Heart left ventricle (tissue), 16 donors: ENCODE measurements at regions not wholly inside any gene's neighbourhood (a gene's known extent, or its start where the extent isn't known, plus 50 kb on each side); places are given as distances from the start of the nearest gene placed in this dataset.

Experiments
- ATAC-seq, 4 donors: fragments of 200-7000 bp; cut with Tn5 transposase; one replicate each; pipeline ENCODE4 v1.9.1; 2020 to 2022; ENCODE audit warnings: moderate library complexity in 4 of 4, mild to moderate bottlenecking in 3 of 4, moderate number of reproducible peaks in 1 of 4
- DNase-seq, 5 donors: peaks; one replicate each; pipeline ENCODE4 v3.0.0-alpha.2; 2020
- H3K27ac ChIP-seq, 12 donors: fragments of 200-600 bp; sonication (generic) in 4 of 12; one replicate each; pipeline versions ENCODE4 v1.5.0 to v1.8.0; 2016 to 2022; ENCODE audit warnings: mild to moderate bottlenecking in 2 of 12
- H3K27me3 ChIP-seq, 9 donors: fragments of 200-600 bp; sonication (generic) in 2 of 9; one replicate each; pipeline versions ENCODE4 v1.5.1 to v1.8.0; 2016 to 2022; ENCODE audit warnings: mild to moderate bottlenecking in 3 of 9
- H3K36me3 ChIP-seq, 9 donors: fragments of 200-600 bp; sonication (generic) in 2 of 9; one replicate each; pipeline versions ENCODE4 v1.5.0 to v1.8.0; 2018 to 2022; ENCODE audit warnings: mild to moderate bottlenecking in 2 of 9
- H3K4me1 ChIP-seq, 12 donors: fragments of 200-600 bp; sonication (generic) in 4 of 12; one replicate each; pipeline versions ENCODE4 v1.5.0 to v1.8.0; 2016 to 2022; ENCODE audit warnings: mild to moderate bottlenecking in 3 of 12
- H3K4me3 ChIP-seq, 12 donors: fragments of 200-600 bp; sonication (generic) in 4 of 12; one replicate each; pipeline versions ENCODE4 v1.5.0 to v1.8.0; 2017 to 2022; ENCODE audit warnings: mild to moderate bottlenecking in 9 of 12, moderate library complexity in 4 of 12
- H3K9me3 ChIP-seq, 12 donors: fragments of 200-600 bp; sonication (generic) in 4 of 12; one replicate each; pipeline versions ENCODE4 v1.5.0 to v1.8.0; 2016 to 2022; ENCODE audit warnings: mild to moderate bottlenecking in 1 of 12
- POLR2A ChIP-seq, 2 donors: fragments of 450-650 bp; IDR thresholded peaks; one replicate each; pipeline ENCODE4 v1.6.1; 2017; ENCODE audit warnings: antibody characterized with exemption in 2 of 2, mild to moderate bottlenecking in 2 of 2, moderate library complexity in 2 of 2
- WGBS, 4 donors: extraction: QIAGEN DNeasy Blood & Tissue Kit in 2 of 4; methylation state at CpG; one replicate each; pipeline versions ENCODE4 v1.1.5 to v1.1.7; 2013 to 2018; 5-methylcytosine and 5-hydroxymethylcytosine counted together
- intact Hi-C, 10 donors: fragments of 100-400 bp; cut with DNase I; formaldehyde crosslinking; loops; one replicate each; pipeline versions ENCODE4 v1.11.1 to v1.14.2; 2022
- TF ChIP-seq, protein P1 (sequence below), 12 donors: fragments of 200-600 bp; sonication (generic) in 4 of 12; IDR thresholded peaks; one replicate each; pipeline versions ENCODE4 v1.5.0 to v1.8.0; 2018 to 2022; ENCODE audit warnings: antibody characterized with exemption in 12 of 12, mild to moderate bottlenecking in 5 of 12
- donor health status: ischemic (EF 13 %, LVEDD 7.1; RV severe dilation, severe dysfunction).
- donor health status: healthy with polysubstance abuse.
- donor health status: DM: no; HTN: yes; CAD: no.
- donor health status: DM: no; HTN: no; CAD: no.
- donor health status: ischemic (EF 25% LVEDD 6.9; RV normal size, moderate dysfunction).
- donor health status: ischemic (EF 25% LVEDD 5.7; RV mildly dilated, moderate dysfunction).
- donor health status: healthy.
- donor health status: DM: yes; HTN: yes; CAD: no.
- donor health status: ischemic (EF 35%, LVEDD 5.7; RV mildly dilated, moderate dysfunction).
- donor health status: nonischemic (EF 11% LVEDD 7.7; RV severe dilation, severe dysfunction).
- donor health status: DM: yes; HTN: yes; CAD: no.
- donor health status: PGD.
- donor health status: ischemic (EF 29% LVEDD 5.4; RV normal size, mild dysfunction).
- donor health status: nonischemic (EF 23%, LVEDD 6.1; RV moderate dilation, normal function).

DNA sequence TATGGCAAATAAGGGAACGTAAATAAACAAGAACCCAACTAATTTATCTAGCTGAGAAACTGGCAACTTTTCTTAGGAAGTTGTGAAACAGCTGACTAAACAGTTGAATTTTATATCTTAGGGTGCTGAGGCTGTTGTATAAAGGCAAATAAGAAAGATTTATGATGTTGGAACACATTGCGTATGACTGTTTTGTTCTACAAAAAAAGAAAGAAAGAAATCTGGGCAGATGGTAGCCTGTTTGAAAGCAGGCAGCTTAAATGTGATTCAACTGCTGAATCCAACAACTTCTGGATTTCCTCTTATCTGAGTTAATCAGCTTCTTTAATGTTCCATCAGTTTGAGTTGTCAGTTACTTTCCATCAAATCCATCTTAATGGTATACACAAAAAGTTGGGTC, 214.5 kb downstream of the SNX13 start:
- Histone ChIP-seq H3K4me3 (no peak overlapping the region), H3K4me1 (no peaks in the 10 kb centered on the region), H3K27ac (no peak overlapping the region), H3K27me3 (no peaks in the 10 kb centered on the region), H3K9me3 (no peaks in the 10 kb centered on the region), H3K36me3 (no peaks in the 10 kb centered on the region)
- no peak for DNase-seq
- intact Hi-C loops = no loop called here
- 73 to 82% (median 78%) methylated on average over 2 of the region's 2 CpGs for WGBS, 4 donors
- no peak for ATAC-seq
- TF ChIP-seq POLR2A (IDR thresholded peaks at IDR 0.05) = no peak
- TF ChIP-seq, protein P1, sequence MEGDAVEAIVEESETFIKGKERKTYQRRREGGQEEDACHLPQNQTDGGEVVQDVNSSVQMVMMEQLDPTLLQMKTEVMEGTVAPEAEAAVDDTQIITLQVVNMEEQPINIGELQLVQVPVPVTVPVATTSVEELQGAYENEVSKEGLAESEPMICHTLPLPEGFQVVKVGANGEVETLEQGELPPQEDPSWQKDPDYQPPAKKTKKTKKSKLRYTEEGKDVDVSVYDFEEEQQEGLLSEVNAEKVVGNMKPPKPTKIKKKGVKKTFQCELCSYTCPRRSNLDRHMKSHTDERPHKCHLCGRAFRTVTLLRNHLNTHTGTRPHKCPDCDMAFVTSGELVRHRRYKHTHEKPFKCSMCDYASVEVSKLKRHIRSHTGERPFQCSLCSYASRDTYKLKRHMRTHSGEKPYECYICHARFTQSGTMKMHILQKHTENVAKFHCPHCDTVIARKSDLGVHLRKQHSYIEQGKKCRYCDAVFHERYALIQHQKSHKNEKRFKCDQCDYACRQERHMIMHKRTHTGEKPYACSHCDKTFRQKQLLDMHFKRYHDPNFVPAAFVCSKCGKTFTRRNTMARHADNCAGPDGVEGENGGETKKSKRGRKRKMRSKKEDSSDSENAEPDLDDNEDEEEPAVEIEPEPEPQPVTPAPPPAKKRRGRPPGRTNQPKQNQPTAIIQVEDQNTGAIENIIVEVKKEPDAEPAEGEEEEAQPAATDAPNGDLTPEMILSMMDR (IDR thresholded peaks at IDR 0.05) = no peak

DNA sequence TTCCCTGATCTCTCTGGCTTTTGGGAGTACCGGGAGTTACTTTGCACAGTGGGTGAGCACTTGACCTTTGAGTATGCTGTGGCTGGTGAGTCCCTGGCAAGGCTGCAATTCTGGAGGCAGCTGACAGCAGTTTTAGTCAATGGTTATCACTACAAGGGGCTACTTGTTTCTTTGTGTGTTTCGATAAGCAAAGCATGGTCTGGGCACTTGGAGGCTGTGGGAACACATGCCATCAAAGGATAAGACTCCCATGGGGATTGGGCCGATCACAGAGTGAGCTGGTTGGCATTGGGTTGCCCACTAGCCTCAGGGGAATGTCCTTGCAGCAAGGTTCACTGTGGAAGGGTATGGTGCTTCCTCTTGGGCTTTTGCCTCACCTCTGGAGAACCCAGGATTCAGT, 208.2 kb downstream of the SNX13 start:
- no peak for TF ChIP-seq POLR2A (IDR thresholded peaks at IDR 0.05)
- TF ChIP-seq, protein P1 (IDR thresholded peaks at IDR 0.05) = no peak
- H3K27ac ChIP-seq = no peak overlapping the region
- H3K27me3 ChIP-seq = no peaks in the 10 kb centered on the region
- peaks cover 0 to 13% (median 7%) of the 10 kb centered on the region in 12 donors for H3K9me3 ChIP-seq
- ATAC-seq (peak in 1 of 4 donors; percentile 85), DNase-seq (no peak)
- WGBS, 4 donors = 45 to 56% (median 54%) methylated on average over 3 of the region's 3 CpGs
- H3K4me3 ChIP-seq = no peak overlapping the region
- intact Hi-C loops = no loop called here
- H3K36me3 ChIP-seq = no peaks in the 10 kb centered on the region
- H3K4me1 ChIP-seq = no peaks in the 10 kb centered on the region
